Superior temporal gyrus (tissue), 1 donor: ENCODE measurements at regions not wholly inside any gene's neighbourhood (a gene's known extent, or its start where the extent isn't known, plus 50 kb on each side); places are given as distances from the start of the nearest gene placed in this dataset.

Experiments used
- DNase-seq: peaks from one replicate; pipeline ENCODE4 v3.0.0-alpha.2; 2016; ENCODE audit errors: extremely low spot score

GRCh38 chr1:5475572-5475971 lies 516.7 kb downstream of the NPHP4 start:
- no peak for DNase-seq

DNA sequence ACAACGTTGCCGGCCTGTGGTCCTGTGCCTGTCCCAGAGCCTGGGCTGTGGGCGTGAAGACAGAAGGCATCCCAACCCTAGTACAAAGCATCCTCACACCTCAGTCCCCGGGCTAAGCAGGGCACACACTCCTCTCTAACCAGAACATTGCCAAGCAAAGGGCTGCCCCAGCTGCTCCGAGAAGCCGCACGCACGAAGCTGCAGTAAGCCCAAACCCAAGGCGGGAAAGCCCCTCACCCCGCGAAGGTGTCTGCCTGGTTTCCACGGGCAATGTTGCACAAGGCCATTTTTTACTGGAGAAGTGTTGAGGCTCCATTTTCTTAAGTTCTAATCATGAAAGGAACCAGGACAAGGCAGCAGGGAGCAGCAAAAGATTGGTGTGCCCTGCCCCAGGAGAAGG lies 519.0 kb downstream of the NPHP4 start:
- no peak for DNase-seq

GRCh38 chr1:5466487-5466886 lies 525.7 kb downstream of the NPHP4 start:
- no peak for DNase-seq

DNA sequence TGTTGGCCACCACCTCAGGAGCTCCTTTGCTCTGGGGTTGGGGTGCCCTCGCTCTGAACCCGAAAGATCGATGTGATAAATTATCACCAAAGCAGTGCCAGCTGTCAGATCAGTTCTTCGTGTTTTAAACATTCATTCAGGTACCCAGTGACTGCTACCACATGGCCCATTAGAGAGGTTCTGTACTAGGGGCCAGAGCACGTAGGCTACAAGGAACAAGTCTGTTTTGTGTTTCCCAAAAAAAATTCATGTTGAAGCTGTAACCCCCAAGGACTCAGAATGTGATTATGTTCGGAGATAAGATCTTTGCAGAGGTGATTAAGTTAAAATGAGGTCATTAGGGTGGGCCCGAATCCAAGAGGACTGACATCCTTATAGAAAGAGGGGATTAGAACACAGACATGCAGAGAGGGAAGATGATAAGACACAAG lies 526.9 kb downstream of the NPHP4 start:
- no peak for DNase-seq

DNA sequence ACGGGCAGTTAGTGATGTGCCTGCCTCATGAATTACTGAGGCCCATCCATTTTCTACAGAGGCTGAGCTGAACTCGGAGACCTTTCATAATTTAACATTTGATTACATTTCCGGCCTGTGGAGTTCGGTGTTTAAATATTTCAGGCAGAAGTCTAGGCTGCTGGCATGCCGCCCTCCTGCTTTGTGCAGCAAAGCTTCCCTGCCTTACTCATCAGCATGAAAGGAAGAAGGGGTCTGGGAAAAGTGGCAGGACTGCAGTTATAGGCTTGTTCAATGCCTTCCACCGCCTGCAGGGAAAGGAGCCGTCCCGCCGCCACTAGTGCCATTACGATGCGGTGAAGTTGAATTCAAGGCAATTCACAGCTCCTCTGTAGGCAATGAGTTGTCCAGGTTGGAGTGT lies 527.9 kb downstream of the NPHP4 start:
- no peak for DNase-seq

DNA sequence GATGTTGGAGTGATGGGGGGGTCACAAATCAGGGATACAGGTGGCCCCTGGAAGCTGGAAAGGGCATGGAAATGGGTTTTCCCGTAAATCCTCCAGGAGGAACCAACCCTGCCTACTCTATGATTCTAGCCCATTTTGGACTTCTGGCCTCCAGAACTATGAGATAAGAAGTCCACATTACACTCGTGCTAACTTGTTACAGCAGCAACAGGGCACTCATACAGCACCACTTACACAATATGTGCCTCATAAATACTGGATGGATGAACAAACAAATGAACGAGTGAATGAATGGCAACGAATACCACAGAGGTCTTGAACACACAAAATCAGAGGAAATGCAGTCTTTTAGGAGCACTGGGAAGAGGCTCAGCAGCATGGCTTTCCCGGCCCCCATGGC lies 531.3 kb downstream of the NPHP4 start:
- no peak for DNase-seq

DNA sequence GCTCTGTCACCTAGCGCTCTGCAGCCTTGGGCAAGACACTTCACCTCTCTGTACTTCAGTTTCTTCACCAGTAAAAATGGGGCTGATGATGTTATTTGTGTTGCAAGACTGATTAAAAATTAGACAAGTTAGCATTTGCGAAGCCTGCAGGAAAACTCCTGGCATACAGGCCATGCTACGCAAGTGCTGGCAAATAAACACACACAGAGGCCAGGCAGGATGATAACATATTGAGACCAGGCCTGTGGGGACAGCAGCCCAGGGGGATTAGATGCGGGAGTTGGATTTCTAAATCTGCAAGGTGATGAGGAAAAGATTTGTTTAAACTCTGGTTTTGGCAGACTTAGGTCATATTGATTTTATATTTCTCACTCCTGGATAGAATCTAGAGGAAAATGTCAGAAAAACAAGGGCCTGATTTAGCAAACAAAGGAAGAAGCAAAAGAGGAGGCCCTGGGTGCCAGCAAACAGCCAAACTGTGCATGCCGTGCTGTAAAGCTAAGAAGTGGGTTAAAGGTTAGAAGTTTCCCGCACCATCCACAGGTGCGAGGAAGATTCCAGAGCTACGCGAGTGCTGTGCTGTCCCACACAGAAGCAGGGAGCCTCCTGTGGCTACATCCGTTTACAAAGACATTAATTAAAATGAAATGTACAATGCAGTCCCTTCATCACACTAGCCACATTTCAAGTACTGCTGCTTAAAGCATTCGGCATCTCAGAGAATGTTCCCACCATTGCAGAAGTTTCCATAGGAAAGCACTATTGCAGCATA lies 532.2 kb downstream of the NPHP4 start:
- DNase-seq = no peak

- no peak for DNase-seq
Measured at GRCh38 chr1:5458248-5458647, 534.0 kb downstream of the NPHP4 start.

DNA sequence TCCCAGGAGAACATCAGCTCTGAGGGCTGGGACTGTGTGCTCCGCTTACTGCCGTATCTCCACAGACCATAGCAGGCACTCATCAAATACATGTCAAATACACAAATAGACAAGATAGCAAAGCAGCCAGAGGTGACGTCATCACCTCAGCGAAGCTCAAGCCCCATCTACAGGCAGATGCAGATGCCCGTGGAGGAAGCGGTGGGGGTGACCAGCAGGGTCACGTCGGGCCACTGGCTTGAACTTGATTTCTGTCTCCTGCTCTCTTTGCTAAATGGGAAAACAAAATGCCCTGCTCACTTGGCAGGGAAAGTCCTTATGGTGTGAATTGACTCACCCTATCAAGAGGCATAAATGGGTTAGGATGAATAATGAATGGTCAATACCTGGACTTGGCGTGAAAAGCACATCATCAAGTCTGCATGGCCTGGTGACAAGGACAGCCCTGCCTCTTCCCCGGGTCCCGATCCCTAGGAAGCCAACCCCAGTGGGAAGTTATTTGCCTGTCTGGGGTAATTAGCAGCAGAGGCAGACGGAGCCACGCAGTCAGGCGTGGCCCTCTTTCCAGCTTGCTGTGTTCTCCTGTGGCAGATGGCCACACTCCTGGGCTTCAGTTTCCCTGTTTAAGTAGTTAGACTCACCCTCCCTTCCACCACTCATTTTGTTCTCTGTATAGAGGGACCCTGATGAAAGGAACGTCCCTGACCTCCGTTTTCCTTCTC lies 536.0 kb downstream of the NPHP4 start:
- DNase-seq = no peak

DNA sequence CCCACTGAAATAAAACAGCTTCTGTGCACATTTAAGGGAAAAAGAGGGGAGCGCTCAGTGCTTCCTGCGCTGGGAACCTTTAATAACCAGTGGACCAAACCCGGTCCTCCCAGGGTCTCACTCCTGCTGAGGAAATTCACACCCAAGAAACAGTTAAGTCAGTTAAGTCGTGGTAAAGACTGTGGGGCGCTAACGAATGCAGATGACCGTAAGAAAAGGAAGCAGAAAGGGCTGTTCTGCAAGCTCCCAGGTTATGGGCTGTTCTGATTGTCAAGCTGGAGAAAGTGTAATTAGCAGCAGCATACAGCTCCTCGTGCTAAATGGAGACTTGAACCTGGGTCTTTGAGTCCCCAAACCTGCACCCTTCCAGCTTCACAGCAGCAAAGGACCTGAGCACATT lies 536.6 kb downstream of the NPHP4 start:
- DNase-seq = no peak

DNA sequence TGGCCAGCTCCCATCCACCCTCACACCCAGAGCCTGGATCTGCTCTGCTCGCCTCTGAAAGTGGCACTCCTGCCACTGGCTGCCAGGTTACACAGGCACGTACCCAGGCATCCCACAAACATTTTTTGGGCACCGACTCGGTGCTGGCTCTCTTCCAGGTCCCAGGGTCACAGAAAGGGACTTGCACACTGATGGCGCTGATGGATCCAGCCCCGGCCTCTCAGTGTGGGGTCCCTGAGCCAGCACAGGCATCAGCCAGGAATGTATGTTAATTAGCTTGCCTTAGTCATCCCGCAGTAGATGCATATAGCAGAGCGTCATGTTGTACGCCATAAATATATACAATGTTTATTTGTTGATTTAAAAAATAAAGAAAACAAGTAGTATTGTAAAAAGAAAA lies 537.2 kb downstream of the NPHP4 start:
- no peak for DNase-seq

DNA sequence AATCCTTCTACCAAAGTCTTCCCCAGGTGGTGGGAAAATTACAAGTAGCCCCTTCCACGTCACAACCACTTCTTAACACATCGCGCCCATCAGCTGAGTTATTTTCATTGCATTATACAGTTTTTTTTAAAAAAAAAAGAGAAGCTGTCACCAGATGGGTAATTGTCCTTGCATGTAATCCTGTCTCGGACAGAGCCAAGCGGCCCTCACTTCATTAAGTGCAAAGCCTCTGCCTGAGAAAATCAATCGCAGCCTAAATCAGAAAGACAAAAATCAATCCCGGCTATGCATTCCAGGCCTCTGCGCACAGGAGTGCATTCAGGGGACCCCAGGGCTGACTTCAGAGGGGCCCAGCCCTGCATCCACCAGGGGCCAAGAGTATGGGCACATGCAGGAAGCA lies 538.9 kb downstream of the NPHP4 start:
- no peak for DNase-seq

- no peak for DNase-seq
Measured at GRCh38 chr1:5451671-5452070, 540.6 kb downstream of the NPHP4 start.

- DNase-seq = no peak
Measured at GRCh38 chr1:5448486-5448885, 543.7 kb downstream of the NPHP4 start.

GRCh38 chr1:5447503-5447960 lies 544.7 kb downstream of the NPHP4 start:
- DNase-seq = no peak

- no peak for DNase-seq
Measured at GRCh38 chr1:5444396-5444795, 547.8 kb downstream of the NPHP4 start.

- DNase-seq = no peak
Measured at GRCh38 chr1:5436808-5437207, 555.4 kb downstream of the NPHP4 start.

GRCh38 chr1:5435414-5435813 lies 556.8 kb downstream of the NPHP4 start:
- DNase-seq = no peak

DNA sequence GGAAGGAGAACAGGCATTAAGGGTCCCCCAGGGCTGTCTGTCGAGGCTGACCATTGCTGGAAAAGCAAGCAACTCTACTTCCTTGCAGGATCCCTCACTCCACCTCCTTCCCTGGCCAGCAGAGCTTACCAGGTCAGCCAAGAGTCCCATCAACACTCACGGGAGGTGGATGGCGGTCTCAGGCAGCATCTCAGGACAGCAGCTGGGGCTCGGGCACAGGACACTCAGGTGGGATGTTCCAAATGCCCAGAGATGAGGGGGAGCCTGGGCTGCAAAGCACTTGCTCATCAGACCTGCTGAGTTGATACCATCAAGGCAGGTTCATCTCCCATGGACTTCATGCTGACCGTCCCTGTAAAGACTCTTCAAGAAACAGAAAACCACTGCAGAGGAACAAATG lies 559.8 kb downstream of the NPHP4 start:
- DNase-seq = no peak

DNA sequence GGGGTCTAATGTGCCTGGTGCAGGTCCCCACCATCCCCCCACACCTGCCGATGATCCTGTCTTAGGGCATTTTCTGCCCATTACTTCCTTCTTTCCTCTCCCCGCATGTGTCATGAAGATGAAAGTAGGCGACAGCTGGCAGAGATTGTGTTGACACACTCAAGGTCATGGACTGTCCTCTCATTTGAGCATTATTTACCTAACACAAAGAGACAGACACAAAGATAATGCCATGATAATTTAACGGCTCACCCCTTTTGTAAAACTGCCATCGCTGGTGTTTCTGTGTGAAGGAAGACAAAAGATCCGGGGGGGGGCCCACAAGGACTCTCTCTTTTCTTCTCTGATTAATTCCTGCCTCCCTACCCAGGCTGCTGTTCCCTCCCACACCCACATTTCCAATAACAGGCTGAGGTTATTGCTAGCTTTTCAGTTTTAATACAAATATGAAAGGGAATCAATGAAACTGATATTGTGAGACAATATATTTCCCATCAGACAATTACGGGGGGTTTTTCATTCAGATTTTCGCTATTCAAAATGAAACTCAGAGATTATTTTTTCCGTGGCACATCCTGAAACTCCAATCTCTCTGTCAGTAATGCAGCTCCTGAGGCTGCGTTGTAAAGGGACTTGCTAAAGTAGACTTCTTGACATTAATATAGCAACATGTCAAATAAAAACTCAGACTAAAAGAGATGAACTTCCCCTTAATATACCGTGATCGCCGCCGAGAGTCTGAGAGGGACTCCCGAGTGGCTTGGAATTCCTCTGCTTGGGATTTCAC lies 561.1 kb downstream of the NPHP4 start:
- no peak for DNase-seq

GRCh38 chr1:5430136-5430535 lies 562.1 kb downstream of the NPHP4 start:
- no peak for DNase-seq

- DNase-seq = no peak
Measured at GRCh38 chr1:5428351-5428750, 563.9 kb downstream of the NPHP4 start.
